ENCODE measurements at regions not wholly inside any gene's neighbourhood (a gene's known extent, or its start where the extent isn't known, plus 50 kb on each side); places are given as distances from the start of the nearest gene placed in this dataset.

GRCh38 chr16:86121374-86122010 lies 222.5 kb downstream of the IRF8 start:
- DNase-seq, result no peak

DNA sequence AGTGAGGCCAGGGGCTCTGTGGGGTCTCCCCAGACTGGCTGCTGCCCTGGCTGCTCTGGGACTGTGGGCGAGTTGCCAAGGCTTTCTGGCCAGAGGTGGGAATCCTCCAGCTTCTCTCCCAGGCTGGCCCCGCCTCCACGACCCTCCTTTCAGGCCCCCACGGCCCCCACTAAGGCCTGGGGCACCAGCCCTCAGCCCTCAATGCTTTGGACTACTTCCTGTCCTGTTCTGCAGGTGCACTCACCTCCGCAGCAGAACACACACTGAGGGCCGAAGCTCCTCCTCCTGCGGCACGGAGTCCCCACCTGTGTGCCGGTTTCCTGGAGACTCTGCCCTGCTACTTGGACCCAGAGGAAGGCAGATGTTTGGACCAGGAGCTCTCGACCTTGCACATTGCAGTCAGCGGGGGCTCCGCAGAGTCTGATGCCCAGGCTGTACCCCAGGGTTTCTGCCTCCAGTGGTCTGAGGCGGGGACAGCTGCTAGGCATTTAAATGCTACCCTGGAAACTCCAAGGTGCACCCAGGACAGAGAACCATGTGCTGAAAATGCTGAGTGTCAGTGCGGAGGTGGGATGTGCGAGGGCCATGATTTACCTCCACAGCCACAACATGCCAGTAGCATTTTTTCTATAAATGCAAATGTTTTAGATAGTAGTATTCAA lies 223.8 kb downstream of the IRF8 start:
- DNase-seq, result no peak

- DNase-seq, result no peak
These were observed 225.4 kb downstream of the IRF8 start for GRCh38 chr16:86124321-86124720.

GRCh38 chr16:86126891-86127290 lies 227.9 kb downstream of the IRF8 start:
- no peak for DNase-seq

DNA sequence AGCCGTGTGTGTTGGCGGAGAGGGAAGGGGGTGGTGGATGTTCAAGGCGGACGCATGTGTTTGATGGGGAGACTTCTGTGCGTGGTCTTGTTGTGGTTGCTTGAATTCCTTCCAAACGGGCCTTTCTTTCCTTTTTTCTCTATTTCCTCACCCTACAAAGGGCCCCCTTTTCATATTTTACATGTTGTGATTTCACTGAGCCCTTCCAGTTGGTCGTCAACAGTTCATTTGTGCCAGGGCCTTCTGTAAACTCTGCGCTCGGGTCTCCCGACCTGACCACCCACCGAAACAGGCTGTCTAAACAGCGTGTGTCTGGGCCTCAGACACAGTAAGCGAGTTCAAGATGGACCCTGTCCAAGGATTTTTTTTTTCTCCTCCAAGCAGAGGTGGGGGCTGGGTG lies 228.4 kb downstream of the IRF8 start:
- no peak for DNase-seq

GRCh38 chr16:86128246-86128645 lies 229.3 kb downstream of the IRF8 start:
- no peak for DNase-seq

GRCh38 chr16:86129541-86129940 lies 230.6 kb downstream of the IRF8 start:
- no peak for DNase-seq

GRCh38 chr16:86133377-86133776 lies 234.4 kb downstream of the IRF8 start:
- DNase-seq, result no peak

GRCh38 chr16:86133847-86134375 lies 234.9 kb downstream of the IRF8 start:
- no peak for DNase-seq

- no peak for DNase-seq
These were observed 236.0 kb downstream of the IRF8 start for GRCh38 chr16:86134802-86135461.

DNA sequence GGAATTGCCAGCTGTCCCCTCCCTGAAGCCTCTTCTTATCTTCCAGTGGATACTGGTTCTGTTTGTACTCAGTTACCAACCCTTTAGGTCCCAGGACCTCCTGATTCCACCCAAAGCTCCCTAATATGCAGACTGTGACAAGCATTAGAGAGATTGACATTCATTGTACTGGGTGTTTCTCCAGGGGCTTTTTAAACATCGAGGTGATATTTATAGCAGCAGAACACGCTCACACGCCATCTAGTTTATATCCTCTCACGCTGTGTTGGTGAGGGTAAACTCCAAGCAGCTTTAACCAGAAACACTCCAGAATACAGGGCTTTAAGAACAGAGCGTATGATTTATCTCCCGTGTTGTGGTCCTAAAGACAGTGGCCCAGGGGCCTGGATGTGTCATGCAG lies 238.4 kb downstream of the IRF8 start:
- no peak for DNase-seq

- no peak for DNase-seq
These were observed 239.4 kb downstream of the IRF8 start for GRCh38 chr16:86138121-86139085.

- no peak for DNase-seq
These were observed 243.9 kb downstream of the IRF8 start for GRCh38 chr16:86142801-86143236.

- DNase-seq, result no peak
These were observed 244.7 kb downstream of the IRF8 start for GRCh38 chr16:86143666-86144065.

- no peak for DNase-seq
These were observed 246.7 kb downstream of the IRF8 start for GRCh38 chr16:86145669-86146068.

DNA sequence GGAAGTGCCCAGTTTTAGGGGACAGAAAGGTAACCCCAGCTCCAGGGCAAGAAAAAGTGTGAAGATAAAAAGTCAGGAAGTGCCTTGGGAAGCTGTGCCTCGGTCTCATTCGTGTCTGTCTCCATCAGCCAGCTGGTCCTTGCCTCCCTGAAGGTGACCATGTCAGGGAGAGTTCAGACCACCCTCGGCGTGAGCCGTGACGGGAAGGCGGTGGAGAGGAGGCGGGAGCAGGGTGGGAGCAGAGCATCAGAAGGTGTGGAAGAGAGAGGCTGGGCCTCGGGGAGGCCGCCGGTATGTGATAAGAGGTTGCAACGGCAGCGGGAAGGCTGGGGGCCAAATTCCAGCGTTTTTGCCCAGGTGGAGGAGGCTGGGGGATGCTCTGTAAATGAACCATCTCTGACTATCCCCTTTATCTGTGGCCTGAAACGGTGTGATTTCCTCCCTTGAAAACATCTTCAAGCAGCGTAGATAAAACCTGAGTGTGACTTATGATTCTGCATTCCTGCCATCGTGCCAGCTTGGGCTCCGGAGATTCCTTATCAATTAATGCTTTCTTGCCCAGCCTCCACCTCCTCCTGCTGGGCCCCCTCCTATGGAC lies 251.8 kb downstream of the IRF8 start:
- DNase-seq, result no peak

DNA sequence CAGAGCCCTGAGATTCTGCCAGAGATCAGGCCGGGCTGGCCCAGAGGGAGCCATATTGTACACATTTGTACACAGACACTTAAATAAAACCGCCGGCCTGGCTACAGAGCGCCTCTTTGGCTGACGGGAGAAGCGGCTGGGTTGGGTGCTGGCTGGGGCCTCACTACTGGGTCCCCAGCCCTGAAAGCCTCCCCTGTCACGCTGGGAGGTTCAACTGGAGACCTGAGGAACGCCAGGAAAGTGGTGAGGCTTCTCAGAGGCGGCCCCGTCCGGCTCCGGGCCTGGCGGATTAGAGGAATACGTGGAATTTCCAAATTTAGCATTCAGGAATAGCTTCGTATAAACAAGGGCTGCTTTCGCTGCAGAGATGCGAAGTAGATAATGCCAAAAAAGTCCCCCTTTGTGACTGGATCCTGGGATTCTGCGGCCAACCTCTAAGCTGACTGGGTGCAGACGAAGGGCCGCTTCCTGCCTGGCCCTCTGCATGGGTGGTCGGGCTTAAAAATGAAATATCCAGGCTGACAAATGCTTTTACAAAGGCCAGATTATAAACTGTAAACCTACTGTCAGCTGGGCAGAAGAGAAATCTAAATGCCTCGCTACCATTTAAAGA lies 252.4 kb downstream of the IRF8 start:
- no peak for DNase-seq

- DNase-seq, result no peak
These were observed 257.2 kb downstream of the IRF8 start for GRCh38 chr16:86156155-86156554.

DNA sequence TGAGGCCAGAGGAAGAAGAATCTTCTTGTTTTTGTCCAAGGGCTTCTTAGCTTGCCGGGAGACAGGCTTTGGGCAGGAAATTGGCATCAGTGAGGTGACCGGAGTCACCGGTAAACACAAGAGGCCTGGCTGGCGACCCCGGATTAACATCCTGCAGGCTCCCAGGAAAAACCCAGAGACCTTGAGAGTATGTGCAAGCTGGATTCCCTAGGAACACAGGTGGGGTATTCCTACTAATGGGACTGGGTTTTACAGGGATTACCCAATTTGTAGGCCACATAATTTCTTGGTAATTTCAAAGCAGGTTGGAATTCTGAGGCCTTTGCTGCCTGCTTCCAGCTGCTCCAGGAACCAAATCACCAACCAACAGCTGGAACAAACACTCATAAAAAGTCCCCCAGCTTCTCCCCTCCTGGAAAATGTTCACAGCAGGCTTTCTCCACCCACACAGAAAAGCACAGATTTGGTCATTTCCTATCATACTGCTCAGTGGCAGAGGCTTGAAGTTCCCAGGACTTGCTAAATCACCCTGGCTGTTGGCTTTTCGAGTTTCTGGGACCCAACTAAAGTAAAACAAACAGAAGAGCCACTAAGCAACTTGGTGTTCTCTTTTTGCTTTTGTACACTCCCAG lies 258.8 kb downstream of the IRF8 start:
- no peak for DNase-seq

- no peak for DNase-seq
These were observed 259.9 kb downstream of the IRF8 start for GRCh38 chr16:86158688-86159360.

- no peak for DNase-seq
These were observed 266.5 kb downstream of the IRF8 start for GRCh38 chr16:86165479-86165878.

Data from stimulated activated CD8-positive, alpha-beta memory T cell treated with anti-CD3 and anti-CD28 coated beads, Interleukin-4, amount 100 ng/mL, for 48 hours (primary cell).